GM21360 (cell line): ENCODE measurements at regions not wholly inside any gene's neighbourhood (a gene's known extent, or its start where the extent isn't known, plus 50 kb on each side); places are given as distances from the start of the nearest gene placed in this dataset.
"Not testable (repeated sequence)": the region's sequence is repeated elsewhere in the genome, so short reads cannot be mapped to it uniquely, and the experiment has no call there.

Source experiments
- ATAC-seq: cut with Tn5 transposase; IDR thresholded peaks from one replicate; pipeline ENCODE4 v1.9.1; 2021; ENCODE audit warnings: mild to moderate bottlenecking, moderate library complexity; ENCODE audit not compliant: unreplicated experiment

- ATAC-seq: no peak
Observed at GRCh38 chr6:131336596-131336995, 201.3 kb downstream of the AKAP7 start.

DNA sequence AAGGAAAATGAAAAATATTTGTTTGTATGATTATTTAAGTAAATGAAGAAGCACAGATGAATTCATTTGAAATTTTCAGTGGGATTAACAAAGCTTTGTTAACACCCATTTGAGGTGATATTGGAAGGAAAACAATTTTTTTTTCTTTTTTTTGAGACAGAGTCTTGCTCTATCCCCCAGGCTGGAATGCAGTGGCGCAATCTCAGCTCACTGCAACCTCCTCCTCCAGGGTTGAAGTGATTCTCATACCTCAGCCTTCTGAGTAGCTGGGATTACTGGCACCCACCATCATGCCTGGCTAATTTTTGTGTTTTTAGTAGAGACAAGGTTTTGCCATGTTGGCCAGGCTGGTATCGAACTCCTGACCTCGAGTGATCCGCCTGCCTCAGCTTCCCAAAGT lies 211.6 kb downstream of the AKAP7 start:
- ATAC-seq: not testable (repeated sequence)

- no peak for ATAC-seq
Observed at GRCh38 chr6:131348572-131348971, 213.3 kb downstream of the AKAP7 start.

DNA sequence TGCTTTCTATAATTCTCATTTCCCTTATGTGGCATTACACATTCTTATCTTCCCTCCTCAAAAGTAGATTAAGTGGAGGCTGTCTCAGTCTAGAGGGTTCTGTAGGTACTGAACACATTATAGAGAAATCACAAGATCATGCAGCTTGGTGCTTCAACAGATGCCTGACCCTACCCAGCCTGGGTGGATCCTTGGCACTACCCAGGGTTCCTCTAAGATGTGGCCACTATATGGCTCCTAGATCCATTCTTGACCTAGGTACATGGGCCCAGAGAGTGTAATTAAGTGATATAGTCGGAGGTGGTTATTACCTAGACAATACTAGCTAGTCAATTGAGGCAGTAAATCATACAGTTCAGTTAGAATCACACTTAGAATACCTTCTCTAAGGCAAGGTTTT lies 213.9 kb downstream of the AKAP7 start:
- no peak for ATAC-seq

- no peak for ATAC-seq
Observed at GRCh38 chr6:131353106-131353505, 217.8 kb downstream of the AKAP7 start.

DNA sequence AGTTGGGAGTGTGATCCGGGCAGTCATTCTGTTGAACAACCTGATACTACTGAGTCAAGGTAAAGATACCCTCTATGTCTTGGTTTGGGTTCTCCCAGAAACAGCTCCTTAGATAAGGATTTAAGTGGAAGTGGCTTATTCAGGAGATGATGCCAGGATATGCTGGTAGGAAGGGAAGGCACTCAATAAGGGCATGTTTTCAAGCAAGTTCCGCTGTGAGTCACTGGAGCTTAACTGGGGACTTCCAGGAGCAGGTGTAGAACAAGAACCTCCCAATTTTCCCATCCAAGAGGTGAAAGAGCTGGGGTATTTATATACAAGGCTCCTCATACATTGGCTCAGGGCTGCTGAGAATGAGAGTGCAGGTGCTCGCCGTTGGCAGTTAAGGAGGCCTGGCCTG lies 218.6 kb downstream of the AKAP7 start:
- no peak for ATAC-seq

GRCh38 chr6:131354356-131354755 lies 218.7 kb upstream of the ARG1 start:
- no peak for ATAC-seq

DNA sequence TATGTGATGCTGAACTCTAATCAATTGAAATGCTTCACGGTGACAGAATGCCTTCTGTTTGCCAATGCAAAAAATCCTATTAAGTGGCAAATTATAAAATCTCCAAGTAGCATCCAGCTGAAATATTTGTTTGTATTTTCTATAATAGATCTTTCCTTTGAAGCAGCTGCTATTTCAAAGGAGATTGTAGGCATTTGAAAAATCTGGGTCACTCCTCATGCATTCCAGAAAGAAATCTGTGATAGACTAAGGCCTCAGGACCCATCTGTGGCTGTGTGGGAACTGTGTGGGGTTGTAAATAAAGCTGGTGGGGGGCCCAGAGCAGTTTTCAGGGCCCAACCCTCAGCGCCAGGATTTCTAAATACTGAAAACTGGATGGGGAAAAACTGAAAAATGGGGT lies 216.9 kb upstream of the ARG1 start:
- no peak for ATAC-seq

- ATAC-seq: no peak
Observed at GRCh38 chr6:131357501-131357900, 215.5 kb upstream of the ARG1 start.

GRCh38 chr6:131362070-131362469 lies 211.0 kb upstream of the ARG1 start:
- no peak for ATAC-seq

GRCh38 chr6:131362696-131363095 lies 210.3 kb upstream of the ARG1 start:
- no peak for ATAC-seq

DNA sequence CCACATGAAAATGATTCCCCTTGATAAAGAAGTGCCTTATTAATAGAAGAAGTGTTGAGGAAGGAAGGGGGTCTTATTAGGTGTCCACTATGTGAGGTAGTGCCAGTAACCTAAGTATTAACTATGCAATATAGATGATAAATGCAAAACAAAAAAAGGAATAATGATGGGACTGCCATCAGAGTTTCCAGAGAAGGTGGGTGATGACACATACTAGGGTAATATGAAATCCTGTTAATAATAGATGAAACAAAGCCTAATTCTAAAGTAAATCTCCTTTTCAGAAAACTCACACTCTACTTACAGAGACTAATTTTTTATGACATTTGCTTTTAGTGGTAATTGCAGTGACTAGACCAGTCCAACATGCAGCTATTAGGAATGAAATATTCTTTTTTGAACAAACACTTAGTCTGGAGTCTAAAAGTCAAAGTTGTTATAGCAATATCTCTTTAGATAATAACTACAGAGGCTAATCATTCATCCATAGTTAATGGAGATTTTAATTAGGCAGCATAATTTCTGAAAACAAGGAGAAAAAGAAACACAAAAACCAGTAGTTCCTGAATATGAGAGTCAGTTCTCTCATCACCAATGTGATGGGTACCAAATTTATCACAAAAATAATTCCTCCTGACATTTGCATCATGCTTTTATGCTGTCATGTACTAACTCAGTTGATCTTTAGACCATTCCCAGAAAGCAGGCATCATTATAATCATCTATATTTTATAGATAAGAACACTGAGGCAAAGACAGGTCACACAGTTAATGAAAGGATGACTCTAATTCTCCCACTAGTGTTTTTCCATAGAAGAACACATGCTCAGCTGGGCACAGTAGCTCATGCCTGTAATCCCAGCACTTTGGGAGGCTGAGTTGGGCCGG lies 208.8 kb upstream of the ARG1 start:
- ATAC-seq: no peak

DNA sequence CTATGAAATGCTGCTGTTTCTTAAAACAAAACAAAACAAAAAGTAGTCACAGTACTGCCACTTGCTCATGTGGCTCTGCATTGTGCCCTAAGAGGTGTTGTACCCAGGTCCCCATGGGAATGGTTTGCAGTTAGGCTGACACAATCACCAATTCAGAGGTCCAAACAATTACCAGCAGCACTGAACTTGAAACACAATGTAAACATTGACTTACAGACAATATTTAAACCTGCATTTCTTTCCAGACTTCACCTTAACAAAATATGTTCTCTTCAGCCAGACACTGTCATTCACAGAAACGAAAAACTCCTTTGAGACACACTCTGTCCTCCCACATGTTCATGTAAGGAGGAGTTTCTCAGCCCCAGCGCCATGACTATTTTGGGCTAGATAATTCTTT lies 206.8 kb upstream of the ARG1 start:
- no peak for ATAC-seq

GRCh38 chr6:131367206-131367873 lies 205.7 kb upstream of the ARG1 start:
- ATAC-seq: no peak

DNA sequence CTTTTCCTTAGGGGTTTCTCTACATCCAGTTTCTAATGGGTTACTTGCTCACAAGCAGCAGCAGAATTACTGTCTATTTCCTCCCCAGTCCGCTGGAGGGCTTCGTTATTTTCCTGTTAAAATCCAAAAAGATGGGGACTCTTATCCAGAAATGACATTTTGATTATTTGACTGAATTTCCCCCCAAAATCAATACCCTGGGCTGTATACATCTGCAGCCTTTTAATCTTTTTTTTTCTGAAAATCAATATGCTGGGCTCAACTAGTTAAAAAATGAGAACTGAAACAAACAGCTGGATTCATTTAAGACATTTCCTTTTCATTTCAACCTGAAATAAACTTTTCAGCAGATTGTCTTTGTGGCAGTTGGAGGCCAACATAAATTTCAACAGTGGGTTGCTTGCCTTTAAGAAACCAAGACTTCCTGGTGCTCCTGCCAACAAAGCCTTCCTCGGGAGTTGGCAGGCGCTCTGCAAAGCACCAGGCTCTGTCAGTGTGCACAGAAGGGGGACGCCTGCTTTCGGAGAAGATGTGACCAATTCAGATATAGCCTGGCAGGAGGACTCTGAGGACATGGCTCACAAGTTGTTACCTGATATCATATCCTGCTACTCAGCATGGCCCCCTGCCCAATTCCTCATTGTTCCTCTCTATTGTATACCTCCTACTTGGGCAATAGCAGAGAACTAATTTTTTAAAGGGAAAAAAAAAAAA lies 204.7 kb upstream of the ARG1 start:
- peak; percentile 74 for ATAC-seq

DNA sequence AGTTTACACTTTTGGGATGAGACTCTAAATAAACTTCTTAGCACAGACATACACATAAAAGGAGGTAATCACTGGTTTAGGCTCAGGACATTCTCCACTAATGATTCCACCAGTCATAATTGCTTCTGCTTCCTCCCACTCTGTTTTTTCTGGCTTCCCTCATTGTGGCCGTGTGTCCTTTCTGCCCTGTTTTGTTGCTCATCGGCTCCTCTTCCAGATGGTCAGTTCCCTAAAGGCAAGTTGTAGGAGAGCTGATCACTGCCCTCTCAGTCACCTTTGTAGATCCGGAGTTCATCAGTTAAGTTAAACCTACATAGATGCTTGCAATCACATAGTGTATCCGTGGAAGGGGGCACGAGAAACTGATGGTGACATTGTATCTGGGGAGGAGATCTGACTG lies 200.5 kb upstream of the ARG1 start:
- ATAC-seq: no peak

DNA sequence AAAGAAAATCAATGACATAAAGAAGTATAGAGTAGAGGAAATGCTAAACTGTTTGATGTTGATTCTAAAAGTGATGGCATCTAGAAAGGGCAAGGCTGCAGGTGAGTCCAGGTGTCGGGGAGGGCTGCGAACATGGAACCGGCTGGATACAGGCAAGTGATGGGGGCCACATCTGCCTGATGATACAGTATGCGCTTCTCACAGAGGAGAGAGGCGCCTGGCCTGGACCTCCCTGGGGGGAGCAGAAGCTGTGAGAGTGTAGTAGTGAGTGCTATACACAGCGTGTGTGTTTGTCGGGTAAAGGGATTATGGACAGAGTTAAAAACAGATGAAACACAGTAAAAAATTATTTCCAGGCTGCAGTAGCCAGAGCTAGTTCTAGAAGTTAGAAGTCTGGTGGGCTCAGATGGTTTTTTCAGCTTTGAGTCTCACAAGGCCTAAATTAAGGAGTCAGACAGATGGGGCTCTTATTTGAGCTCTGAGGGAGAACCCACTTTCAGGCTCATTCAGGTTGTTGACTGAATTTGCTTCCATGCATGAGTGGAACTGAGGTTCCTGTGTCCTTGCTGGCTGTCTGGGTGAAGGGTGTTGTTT lies 195.8 kb upstream of the ARG1 start:
- no peak for ATAC-seq

DNA sequence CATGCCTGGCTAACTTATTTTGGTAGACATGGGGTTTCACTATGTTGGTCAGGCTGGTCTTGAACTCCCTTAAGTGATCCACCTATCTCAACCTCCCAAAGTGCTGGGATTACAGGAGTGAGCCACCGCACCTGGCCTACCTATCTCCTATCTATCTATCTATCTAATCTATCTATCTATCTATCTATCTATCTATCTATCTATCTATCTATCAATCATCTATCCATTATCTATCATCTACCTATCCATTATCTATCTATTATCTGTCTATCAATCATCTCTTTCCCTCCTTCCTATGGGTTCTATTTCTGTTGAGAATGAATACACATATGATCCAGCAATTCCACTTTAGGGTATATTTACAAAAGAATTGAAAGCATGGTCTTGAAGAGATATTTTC lies 194.2 kb upstream of the ARG1 start:
- ATAC-seq: no peak

DNA sequence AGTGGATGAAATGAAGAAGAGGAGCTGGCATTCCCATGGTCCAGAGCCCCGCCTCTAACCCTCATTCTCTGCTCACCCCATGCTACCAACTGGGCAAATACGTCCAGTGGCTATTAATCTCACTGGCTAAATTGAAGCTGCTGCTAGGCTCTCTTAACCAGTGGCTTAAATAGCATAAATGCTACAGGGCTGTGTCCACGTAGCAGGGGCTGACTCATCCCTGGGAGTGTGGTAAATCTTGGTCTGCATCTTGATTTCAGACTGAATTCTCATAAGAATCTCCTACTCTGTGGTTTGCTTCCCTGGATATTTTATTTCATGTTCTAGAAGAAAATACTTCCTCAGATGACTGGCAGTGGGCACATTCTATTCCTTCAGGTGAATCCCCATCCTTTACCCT lies 193.1 kb upstream of the ARG1 start:
- no peak for ATAC-seq

DNA sequence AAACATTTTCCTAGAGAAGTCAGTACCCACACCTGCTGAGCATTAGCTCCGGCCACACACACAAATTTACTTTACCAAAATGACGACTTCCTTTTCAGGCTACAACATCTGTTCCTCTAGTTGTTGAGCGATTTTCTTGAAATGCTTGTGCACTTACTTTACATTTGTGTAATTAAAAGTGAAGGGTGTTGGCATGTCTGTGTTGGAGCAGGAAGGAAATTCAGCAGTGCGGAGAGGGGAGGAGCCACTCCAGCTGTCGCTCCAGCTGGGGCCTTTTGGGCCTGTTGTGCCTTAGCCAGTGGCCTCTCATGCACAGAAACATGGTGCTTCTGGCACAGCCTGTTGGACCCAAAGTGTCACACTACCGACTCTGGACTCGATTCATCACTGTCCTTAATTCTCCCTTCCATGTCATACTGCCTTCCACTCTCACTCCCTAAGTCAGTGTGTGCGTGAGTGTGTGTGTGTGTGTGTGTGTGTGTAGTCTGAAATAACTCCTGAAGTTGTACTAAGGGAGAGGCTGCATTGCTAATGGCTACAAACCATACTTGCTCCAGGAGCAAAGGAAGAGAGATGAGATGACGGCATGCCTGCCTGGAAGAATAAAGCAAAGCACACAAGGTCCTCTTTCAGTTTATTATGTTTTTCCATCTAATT lies 191.8 kb upstream of the ARG1 start:
- ATAC-seq: no peak

DNA sequence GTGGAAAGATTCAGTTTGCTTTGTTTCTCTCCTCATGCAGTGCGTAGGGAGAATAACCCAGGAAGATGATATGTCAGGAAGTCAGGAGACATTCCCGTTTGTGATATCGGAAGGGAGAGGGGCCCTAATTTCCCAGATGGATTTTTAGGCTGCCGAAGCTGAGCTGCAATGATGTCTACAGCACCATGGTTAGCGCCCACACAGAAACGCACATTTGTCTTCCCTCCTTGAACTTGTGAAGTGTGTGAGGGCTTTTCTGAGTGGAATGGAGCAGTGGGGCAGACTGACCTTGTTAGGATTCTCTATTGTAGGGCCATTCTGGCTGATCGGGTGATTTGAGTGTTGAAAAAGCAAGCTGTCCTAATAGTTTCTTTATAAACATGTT lies 191.3 kb upstream of the ARG1 start:
- no peak for ATAC-seq
